Activated CD4-positive, alpha-beta T cell treated with anti-CD3 and anti-CD28 coated beads for 24 hours (primary cell): ENCODE measurements at regions not wholly inside any gene's neighbourhood (a gene's known extent, or its start where the extent isn't known, plus 50 kb on each side); places are given as distances from the start of the nearest gene placed in this dataset.

Source experiments
- DNase-seq, 2 donors: peaks; one replicate each; pipeline ENCODE4 v3.0.0-alpha.2; 2020; ENCODE audit warnings: low read depth in 2 of 2

DNA sequence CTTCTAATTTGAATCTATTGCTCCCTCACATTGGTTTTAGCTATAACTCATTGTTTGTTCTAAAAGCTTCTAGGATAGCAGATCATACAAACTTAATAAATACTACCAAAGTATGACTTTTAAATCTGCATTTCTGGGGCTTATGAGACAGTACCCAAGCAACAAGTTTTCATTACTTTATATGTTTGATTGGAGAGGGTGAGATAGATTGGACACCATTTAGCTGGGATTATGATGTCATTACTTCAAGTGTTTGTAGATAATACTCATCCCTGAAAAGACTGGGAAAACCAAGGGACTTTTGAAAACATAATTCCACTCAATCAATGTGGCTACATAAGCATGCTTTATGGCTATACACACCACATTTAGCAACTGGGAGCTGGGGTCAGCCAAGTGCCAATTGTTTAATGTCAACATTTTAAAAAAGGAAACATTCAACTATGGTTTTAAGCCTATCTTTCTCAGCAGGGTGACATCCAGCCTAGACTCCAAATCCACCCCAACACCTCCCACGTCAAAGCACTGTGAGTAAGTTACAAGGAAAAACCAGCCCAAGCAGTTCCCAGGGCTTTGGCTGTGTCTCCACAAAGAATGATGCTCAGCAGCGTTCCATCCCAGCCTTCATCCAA lies 119.9 kb downstream of the ETAA1 start:
- DNase-seq = no peak

GRCh38 chr2:67522148-67522547 lies 125.0 kb downstream of the ETAA1 start:
- DNase-seq = no peak

DNA sequence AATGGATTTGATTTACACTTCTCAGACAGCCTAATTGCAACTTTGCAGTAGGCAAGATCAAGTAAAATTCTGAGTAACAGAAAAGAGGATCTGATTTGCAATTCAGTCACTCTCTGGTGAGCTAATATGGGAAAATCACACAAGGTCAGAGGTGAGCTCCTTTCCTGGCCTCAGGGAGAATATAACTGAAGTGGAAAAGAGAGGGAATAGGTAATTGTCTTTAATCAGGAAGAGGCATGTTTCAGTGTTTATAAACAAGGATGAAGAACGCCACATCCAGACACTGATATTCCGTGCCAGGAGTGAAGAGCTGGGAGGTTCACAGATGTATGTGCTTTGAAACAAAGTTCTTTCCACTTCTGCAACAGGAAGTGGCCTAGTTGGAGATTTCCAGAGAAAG lies 127.1 kb downstream of the ETAA1 start:
- DNase-seq = no peak

DNA sequence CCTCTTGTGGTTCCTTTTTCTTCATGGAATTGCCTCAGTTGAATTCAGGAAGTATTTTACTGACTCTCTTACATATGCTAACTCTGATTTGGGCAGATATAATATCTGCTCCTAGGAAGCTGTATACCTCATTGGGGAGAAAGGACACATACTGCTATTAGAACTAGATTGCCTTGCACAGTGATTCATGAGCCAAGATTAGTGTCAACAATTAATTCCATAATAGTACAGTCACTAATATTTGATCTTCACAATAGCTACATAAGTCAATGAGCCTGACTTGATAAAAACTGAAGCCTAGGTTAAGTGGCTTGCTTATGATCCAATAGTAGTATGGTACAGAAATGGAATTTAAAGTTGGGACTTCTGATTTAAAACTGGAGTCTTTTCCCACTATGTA lies 127.6 kb downstream of the ETAA1 start:
- no peak for DNase-seq

- DNase-seq = no peak
These were observed 129.2 kb downstream of the ETAA1 start for GRCh38 chr2:67526283-67526682.

DNA sequence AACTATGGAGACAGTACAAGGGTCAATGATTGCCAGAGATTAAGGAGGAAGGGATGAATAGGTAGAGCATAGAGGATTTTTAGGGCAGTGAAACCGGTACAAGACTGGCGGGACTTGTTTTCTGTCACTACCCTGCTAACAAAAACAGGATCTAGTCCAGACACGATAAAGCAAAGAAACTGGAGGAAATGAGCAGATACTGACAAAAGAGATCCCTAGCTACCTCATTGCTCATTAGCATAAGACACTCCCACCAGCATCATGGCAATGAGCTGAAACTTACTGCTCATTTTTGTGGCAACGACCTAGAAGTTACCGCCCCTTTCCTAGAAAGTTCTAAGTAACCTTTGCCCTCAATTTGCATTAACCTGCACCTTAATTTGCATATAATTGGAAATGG lies 131.2 kb downstream of the ETAA1 start:
- no peak for DNase-seq

- DNase-seq = no peak
These were observed 135.3 kb downstream of the ETAA1 start for GRCh38 chr2:67532387-67532786.

- DNase-seq = no peak
These were observed 137.6 kb downstream of the ETAA1 start for GRCh38 chr2:67534745-67535144.

DNA sequence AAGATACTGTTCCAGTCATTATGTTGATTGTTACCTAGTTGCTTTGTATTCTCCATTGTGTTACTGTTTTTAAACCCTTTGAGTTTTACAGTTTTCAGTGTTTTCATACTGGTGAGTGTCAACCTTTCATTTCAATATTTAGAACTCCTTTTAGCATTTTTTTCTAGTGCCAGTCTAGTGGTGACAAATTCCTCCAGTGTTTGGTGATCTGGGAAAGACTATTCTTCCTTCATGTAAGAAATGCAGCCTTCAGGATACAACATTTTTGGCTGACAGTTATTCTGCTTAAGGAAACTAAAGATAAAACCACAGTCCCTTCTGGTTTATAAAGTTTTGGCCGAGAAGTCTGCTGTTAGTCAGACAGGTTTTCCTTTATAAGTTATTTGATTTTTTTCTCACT lies 143.8 kb downstream of the ETAA1 start:
- DNase-seq = no peak

DNA sequence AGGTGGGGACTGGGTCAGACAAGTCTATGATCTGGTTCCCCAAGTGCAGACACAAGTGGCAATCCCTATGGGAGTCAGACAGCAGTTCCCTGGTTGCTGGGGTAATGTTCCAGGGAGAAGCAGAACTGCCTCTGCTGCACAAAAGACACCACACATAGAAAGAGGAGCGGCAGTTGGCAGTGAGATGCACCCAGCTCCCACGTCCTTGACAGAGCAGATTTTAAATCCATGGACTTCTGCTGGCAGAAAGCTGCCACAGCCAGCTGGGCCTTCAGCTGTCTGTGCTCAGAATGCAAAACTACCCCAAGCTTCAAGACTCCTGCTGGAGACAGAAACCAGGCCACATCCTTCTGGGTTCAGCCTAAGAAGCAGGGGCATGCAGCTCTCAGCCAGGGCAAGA lies 147.2 kb downstream of the ETAA1 start:
- DNase-seq = no peak

GRCh38 chr2:67548317-67549201 lies 151.4 kb downstream of the ETAA1 start:
- DNase-seq = no peak

- no peak for DNase-seq
These were observed 162.0 kb downstream of the ETAA1 start for GRCh38 chr2:67559156-67559555.

GRCh38 chr2:67560771-67561456 lies 163.8 kb downstream of the ETAA1 start:
- DNase-seq = no peak

GRCh38 chr2:67561457-67561965 lies 164.4 kb downstream of the ETAA1 start:
- no peak for DNase-seq

DNA sequence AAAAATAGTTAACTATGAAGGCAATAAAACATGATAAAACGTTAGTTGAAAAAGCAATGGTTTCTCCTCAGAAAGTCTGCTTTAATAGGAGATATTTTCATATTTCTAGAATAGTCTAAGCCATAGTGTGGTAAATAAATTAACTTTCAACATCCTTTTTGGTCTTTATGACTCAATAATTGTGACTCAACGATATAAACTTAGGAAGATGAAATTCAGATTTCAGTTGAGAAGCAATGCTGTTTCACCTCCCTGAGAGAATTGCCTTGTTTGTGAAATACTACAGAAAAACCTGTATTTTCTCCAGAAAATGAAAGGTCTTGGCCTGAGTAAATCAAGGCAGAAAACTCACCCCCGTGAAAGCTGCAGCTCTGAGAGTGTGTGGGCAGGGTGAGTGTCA lies 166.9 kb downstream of the ETAA1 start:
- no peak for DNase-seq

DNA sequence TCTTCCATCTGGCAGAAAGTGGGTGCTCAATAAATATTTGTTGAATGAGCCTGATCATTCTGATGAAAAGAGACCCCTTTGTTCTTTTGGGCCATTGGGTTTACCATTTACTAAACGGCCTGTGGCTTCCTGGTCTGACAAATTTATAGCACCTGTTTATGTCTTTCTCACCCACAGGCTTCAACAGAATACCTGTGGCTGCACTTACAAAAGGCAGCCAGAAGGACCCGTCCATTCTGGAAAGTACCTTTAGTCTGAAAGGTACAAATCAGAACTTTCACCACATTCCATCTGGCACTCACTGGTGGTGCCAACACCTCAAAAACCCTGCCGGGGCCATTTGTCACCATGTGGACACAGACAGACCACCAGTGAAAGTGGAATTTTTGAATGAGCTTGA lies 167.5 kb downstream of the ETAA1 start:
- no peak for DNase-seq

DNA sequence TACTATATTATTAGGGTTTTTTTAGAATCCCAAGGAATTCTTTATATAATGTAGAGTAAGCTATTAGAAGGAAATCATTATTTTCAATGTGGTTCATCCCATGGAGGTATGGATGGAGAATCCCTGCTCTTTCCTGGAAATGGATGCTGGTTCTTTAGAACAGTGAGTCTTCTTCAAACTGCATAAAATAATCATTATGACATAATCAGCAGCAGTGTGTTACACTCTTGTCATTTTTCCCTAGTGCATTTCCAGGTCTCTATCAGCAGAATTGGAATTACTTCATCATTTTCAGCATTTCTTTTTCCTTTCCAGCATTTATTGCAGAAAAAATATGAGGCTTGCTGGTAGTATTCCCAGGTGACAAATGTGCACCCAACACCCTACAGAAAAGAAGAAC lies 168.1 kb downstream of the ETAA1 start:
- DNase-seq = no peak

- DNase-seq = no peak
These were observed 168.6 kb downstream of the ETAA1 start for GRCh38 chr2:67565761-67566160.

- DNase-seq = no peak
These were observed 169.2 kb downstream of the ETAA1 start for GRCh38 chr2:67566285-67566684.

DNA sequence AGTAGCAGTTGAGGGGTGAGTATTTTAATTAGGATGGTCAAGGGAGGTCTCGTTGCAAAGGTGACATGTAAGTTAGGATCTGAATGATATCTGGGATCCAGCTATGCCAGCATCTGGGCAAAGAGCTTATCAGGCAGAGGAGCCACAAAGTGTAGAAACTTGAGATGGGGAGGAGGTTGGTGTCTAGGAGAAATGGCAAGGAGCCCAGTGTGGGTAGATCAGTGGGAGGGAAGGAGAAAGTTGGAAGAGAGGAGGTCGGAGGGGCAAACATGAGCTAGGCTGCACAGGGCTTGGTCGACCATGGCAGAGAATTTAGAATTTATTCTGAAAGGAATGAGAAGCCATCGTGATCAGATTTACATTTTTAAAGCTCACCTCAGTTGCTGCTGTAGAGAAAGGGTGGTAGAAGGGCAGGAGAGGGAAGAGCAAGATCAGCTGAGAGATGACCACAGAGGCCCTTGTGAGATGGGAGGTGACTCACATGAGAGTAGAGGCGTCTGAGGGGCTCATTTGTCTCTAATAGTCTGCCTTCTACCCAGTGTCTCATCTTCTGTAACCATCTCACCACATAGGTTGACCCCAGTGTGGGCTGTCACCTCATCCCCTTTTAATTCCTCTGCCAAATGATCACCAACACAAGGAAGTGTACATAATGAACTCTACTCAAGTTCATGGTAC lies 170.0 kb downstream of the ETAA1 start:
- DNase-seq = no peak

DNA sequence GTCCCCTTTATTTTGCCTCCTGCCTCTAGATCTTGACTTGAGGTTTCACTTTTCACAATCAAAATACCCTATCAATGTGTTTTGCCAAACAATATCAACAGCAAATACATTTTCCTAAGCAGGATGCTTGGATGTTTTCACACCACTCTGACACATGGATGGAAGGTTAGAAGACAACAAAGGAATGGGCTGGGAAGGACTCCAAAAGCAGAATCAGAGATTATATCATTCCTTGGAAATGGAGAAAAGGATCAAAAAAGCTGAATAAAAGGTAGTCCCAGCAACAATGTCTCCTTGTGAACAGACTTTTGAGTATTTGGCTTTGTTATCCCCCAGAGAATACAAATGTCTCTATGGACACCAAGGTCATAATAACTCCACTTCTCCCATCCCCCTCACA lies 170.8 kb downstream of the ETAA1 start:
- no peak for DNase-seq

DNA sequence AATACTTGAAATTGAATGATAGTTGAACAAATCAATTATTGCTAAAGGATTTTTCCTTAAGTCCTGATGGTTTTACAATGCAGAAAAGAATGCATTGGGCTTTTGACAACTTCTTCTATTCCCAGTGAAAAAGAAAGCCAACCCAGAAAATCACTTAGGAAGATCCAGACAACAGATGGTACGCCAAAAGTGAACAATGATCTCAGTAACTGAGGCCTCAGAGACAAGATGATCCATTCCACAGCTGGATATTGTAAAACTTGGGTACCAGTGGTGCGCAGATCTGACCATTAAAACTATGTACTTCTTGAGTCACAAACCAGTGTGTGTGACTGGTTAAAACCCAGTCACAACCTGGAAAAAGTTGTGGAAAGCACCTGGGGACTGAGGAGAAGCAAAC lies 173.5 kb downstream of the ETAA1 start:
- DNase-seq = no peak
